DOHH2 (cell line): ENCODE measurements at regions not wholly inside any gene's neighbourhood (a gene's known extent, or its start where the extent isn't known, plus 50 kb on each side); places are given as distances from the start of the nearest gene placed in this dataset.

Source experiments
- CTCF ChIP-seq: fragments of 200-600 bp; sonication (generic); IDR thresholded peaks from one replicate; pipeline ENCODE4 v1.5.1; 2014; ENCODE audit warnings: antibody characterized with exemption, mild to moderate bottlenecking, low read depth, low read length; ENCODE audit not compliant: poor library complexity, severe bottlenecking
- EZH2phosphoT487 ChIP-seq: fragments of 200-600 bp; sonication (generic); IDR thresholded peaks from 2 replicates; pipeline ENCODE4 v1.6.1; 2017; ENCODE audit warnings: borderline replicate concordance, mild to moderate bottlenecking, antibody characterized with exemption, low read length, moderate library complexity, mixed read lengths

GRCh38 chr7:142508251-142508650 lies 241.0 kb upstream of the PRSS1 start:
- no peak for TF ChIP-seq CTCF
- no peak for TF ChIP-seq EZH2phosphoT487
